ENCODE measurements at regions not wholly inside any gene's neighbourhood (a gene's known extent, or its start where the extent isn't known, plus 50 kb on each side); places are given as distances from the start of the nearest gene placed in this dataset.
A peak's percentile ranks its signal among the peaks of the same experiment; 100 is the strongest.

- H3K4me3 ChIP-seq (ENCODE audit: low read length): no peak overlapping the region
- no peak for TF ChIP-seq CTCF (conservative IDR thresholded peaks at IDR 0.05; ENCODE audit: low read length)
Observed at GRCh38 chr9:91063471-91063870, 261.9 kb downstream of the SYK start.

GRCh38 chr9:91065231-91066041 lies 263.8 kb downstream of the SYK start:
- H3K4me3 ChIP-seq (ENCODE audit: low read length): no peak overlapping the region
- no peak for TF ChIP-seq CTCF (conservative IDR thresholded peaks at IDR 0.05; ENCODE audit: low read length)
- no peak for DNase-seq (ENCODE audit: low read depth)

More at GRCh38 chr9:91063471-91063870, 261.9 kb downstream of the SYK start:
- DNase-seq (ENCODE audit: low read depth): no peak

- H3K4me3 ChIP-seq (ENCODE audit: low read length): no peak overlapping the region
- TF ChIP-seq CTCF (conservative IDR thresholded peaks at IDR 0.05; ENCODE audit: low read length): no peak
- DNase-seq (ENCODE audit: low read depth): no peak
Observed at GRCh38 chr9:91066042-91066415, 264.4 kb downstream of the SYK start.

- DNase-seq (ENCODE audit: low read depth): no peak
- TF ChIP-seq CTCF (conservative IDR thresholded peaks at IDR 0.05; ENCODE audit: low read length): no peak
- no peak overlapping the region for H3K4me3 ChIP-seq (ENCODE audit: low read length)
Observed at GRCh38 chr9:91066856-91067255, 265.2 kb downstream of the SYK start.

- no peak for DNase-seq (ENCODE audit: low read depth)
- H3K4me3 ChIP-seq (ENCODE audit: low read length): no peak overlapping the region
- no peak for TF ChIP-seq CTCF (conservative IDR thresholded peaks at IDR 0.05; ENCODE audit: low read length)
Observed at GRCh38 chr9:91067306-91067860, 265.8 kb downstream of the SYK start.

- H3K4me3 ChIP-seq (ENCODE audit: low read length): no peak overlapping the region
- no peak for TF ChIP-seq CTCF (conservative IDR thresholded peaks at IDR 0.05; ENCODE audit: low read length)
- DNase-seq (ENCODE audit: low read depth): peak; percentile 95
Observed at GRCh38 chr9:91071184-91071990, 269.8 kb downstream of the SYK start.
